ENCODE measurements at regions not wholly inside any gene's neighbourhood (a gene's known extent, or its start where the extent isn't known, plus 50 kb on each side); places are given as distances from the start of the nearest gene placed in this dataset.

- no peak overlapping the region for H3K27ac ChIP-seq
- CTCF ChIA-PET, result no interaction called here
- no peak for TF ChIP-seq CTCF (conservative IDR thresholded peaks at IDR 0.05; ENCODE audit: low read depth)
- no peak for DNase-seq (ENCODE audit: low spot score)
- POLR2A ChIA-PET (ENCODE audit: low non-redundant PET), result no interaction called here
Observed at GRCh38 chr19:31955061-31955460, 390.3 kb upstream of the ZNF507 start.

GRCh38 chr19:31955884-31956283 lies 389.5 kb upstream of the ZNF507 start:
- ChIA-PET CTCF (no interaction called here), POLR2A (ENCODE audit: low non-redundant PET) (no interaction called here)
- H3K27ac ChIP-seq, result no peak overlapping the region
- no peak for DNase-seq (ENCODE audit: low spot score)
- TF ChIP-seq CTCF (conservative IDR thresholded peaks at IDR 0.05; ENCODE audit: low read depth), result no peak

GRCh38 chr19:31956771-31957392 lies 388.5 kb upstream of the ZNF507 start:
- CTCF ChIA-PET, result no interaction called here
- POLR2A ChIA-PET (ENCODE audit: low non-redundant PET), result no interaction called here
- TF ChIP-seq CTCF (conservative IDR thresholded peaks at IDR 0.05; ENCODE audit: low read depth), result no peak
- H3K27ac ChIP-seq, result no peak overlapping the region
- DNase-seq (ENCODE audit: low spot score), result no peak

- CTCF ChIA-PET, result no interaction called here
- no peak for DNase-seq (ENCODE audit: low spot score)
- TF ChIP-seq CTCF (conservative IDR thresholded peaks at IDR 0.05; ENCODE audit: low read depth), result no peak
- no peak overlapping the region for H3K27ac ChIP-seq
- POLR2A ChIA-PET (ENCODE audit: low non-redundant PET), result no interaction called here
Observed at GRCh38 chr19:31957711-31958110, 387.7 kb upstream of the ZNF507 start.

DNA sequence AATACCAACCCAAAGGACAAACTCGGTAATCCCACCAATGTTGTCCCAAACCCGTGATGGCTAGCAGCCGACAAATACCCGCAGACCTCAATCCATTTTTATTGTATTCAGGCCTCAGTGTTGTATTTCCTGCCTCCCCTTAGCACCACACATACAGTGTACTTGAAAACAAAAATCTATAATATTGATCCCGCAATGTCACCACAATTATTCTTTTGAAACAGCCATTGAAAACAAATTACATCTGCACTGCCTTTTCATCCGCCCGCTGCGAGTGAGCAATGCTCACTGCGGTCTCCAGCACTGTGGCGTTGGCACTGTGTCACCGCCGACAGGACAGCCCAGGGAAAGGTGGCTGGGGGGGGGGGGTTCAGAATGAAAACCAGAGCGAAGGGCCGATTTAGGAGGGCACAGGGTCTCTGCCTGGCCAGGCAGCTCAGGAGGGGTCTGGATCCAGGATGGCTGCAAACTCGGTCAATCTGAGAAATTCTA lies 385.8 kb upstream of the ZNF507 start:
- H3K27ac ChIP-seq, result no peak overlapping the region
- CTCF ChIA-PET, result no interaction called here
- POLR2A ChIA-PET (ENCODE audit: low non-redundant PET), result no interaction called here
- DNase-seq (ENCODE audit: low spot score), result no peak
- no peak for TF ChIP-seq CTCF (conservative IDR thresholded peaks at IDR 0.05; ENCODE audit: low read depth)

GRCh38 chr19:31960474-31960873 lies 384.9 kb upstream of the ZNF507 start:
- ChIA-PET POLR2A (ENCODE audit: low non-redundant PET) (no interaction called here), CTCF (no interaction called here)
- TF ChIP-seq CTCF (conservative IDR thresholded peaks at IDR 0.05; ENCODE audit: low read depth), result no peak
- DNase-seq (ENCODE audit: low spot score), result no peak
- H3K27ac ChIP-seq, result no peak overlapping the region
